RWPE1 (cell line): ENCODE measurements at regions not wholly inside any gene's neighbourhood (a gene's known extent, or its start where the extent isn't known, plus 50 kb on each side); places are given as distances from the start of the nearest gene placed in this dataset.

Source experiments
- CTCF ChIA-PET: fragments of 350-600 bp; sonication (Branson Sonifier 250); formaldehyde crosslinking; extraction: SDS; loops from one replicate; lab custom pipeline; 2021; lab: Yijun Ruan, JAX
- POLR2A ChIA-PET: fragments of 400-600 bp; formaldehyde crosslinking; extraction: SDS; loops from one replicate; lab custom pipeline; 2020; ENCODE audit warnings: antibody characterized with exemption; ENCODE audit not compliant: low non-redundant PET; lab: Yijun Ruan, JAX
- DNase-seq: peaks from one replicate; pipeline ENCODE4 v3.0.0; 2012; ENCODE audit warnings: low spot score
- H3K27ac ChIP-seq: fragments of 450-650 bp; 2 replicates; pipeline ENCODE4 v1.5.1; 2017
- CTCF ChIP-seq: fragments of 450-650 bp; conservative IDR thresholded peaks from 2 replicates; pipeline ENCODE4 v1.5.1; 2017; ENCODE audit warnings: low read depth, mild to moderate bottlenecking

GRCh38 chr5:57940879-57941278 is 458.3 kb upstream of the ACTBL2 start:
- TF ChIP-seq CTCF, result no peak
- POLR2A ChIA-PET, result no interaction called here
- H3K27ac ChIP-seq, result no peak overlapping the region
- no peak for DNase-seq
- CTCF ChIA-PET, result interaction anchor here (0.6 kb wide), 1 partner anchor 535 kb away, joined by 3 read pairs; no protein-coding TSS in a partner anchor

- POLR2A ChIA-PET, result interaction anchor here (0.6 kb wide), 1 partner anchor 683 kb away, joined by 3 read pairs; no protein-coding TSS in a partner anchor
- CTCF ChIA-PET, result interaction anchor here (0.6 kb wide), 2 partner anchors 105 to 536 kb away, joined by 3 read pairs; no protein-coding TSS in a partner anchor
- no peak for TF ChIP-seq CTCF
- DNase-seq, result no peak
- no peak overlapping the region for H3K27ac ChIP-seq
Observed at GRCh38 chr5:57940236-57940635, 457.6 kb upstream of the ACTBL2 start.

- ChIA-PET CTCF (no interaction called here), POLR2A (interaction anchor here (0.6 kb wide), 2 partner anchors 156 to 683 kb away, joined by 3 to 4 read pairs; no protein-coding TSS in a partner anchor)
- no peak for TF ChIP-seq CTCF
- DNase-seq, result no peak
- no peak overlapping the region for H3K27ac ChIP-seq
Observed at GRCh38 chr5:57939771-57940170, 457.2 kb upstream of the ACTBL2 start.

- H3K27ac ChIP-seq, result no peak overlapping the region
- ChIA-PET POLR2A (interaction anchor here (0.6 kb wide), 3 partner anchors 155 to 683 kb away, joined by 3 to 4 read pairs (median 3); no protein-coding TSS in a partner anchor), CTCF (no interaction called here)
Observed at GRCh38 chr5:57939335-57939734, 456.7 kb upstream of the ACTBL2 start.

GRCh38 chr5:57938174-57938557 is 455.6 kb upstream of the ACTBL2 start:
- ChIA-PET POLR2A (no interaction called here), CTCF (interaction anchor here (1.0 kb wide), 1 partner anchor 523 kb away, joined by 3 read pairs; no protein-coding TSS in a partner anchor)
- TF ChIP-seq CTCF, result no peak
- H3K27ac ChIP-seq, result no peak overlapping the region
- DNase-seq, result no peak

More at GRCh38 chr5:57939335-57939734, 456.7 kb upstream of the ACTBL2 start:
- no peak for TF ChIP-seq CTCF
- no peak for DNase-seq

GRCh38 chr5:57937501-57938173 is 455.0 kb upstream of the ACTBL2 start:
- DNase-seq, result no peak
- TF ChIP-seq CTCF, result no peak
- ChIA-PET POLR2A (no interaction called here), CTCF (interaction anchor here (1.0 kb wide), 1 partner anchor 523 kb away, joined by 3 read pairs; no protein-coding TSS in a partner anchor)
- no peak overlapping the region for H3K27ac ChIP-seq
